Endothelial cell (in vitro differentiated cells): ENCODE measurements at regions not wholly inside any gene's neighbourhood (a gene's known extent, or its start where the extent isn't known, plus 50 kb on each side); places are given as distances from the start of the nearest gene placed in this dataset.

Experiments used
- DNase-seq: peaks from one replicate; pipeline ENCODE4 v3.0.0; 2021; ENCODE audit warnings: low spot score
- H3K27ac Mint-ChIP-seq: one replicate; pipeline ENCODE4 v1.8.0; 2021; ENCODE audit warnings: mixed read lengths, inconsistent platforms; ENCODE audit not compliant: unreplicated experiment
- H3K27me3 Mint-ChIP-seq: one replicate; pipeline ENCODE4 v1.8.0; 2021; ENCODE audit warnings: mild to moderate bottlenecking, moderate library complexity, mixed read lengths, inconsistent platforms; ENCODE audit not compliant: unreplicated experiment
- H3K36me3 Mint-ChIP-seq: one replicate; pipeline ENCODE4 v1.8.0; 2021; ENCODE audit warnings: mild to moderate bottlenecking, low read depth, mixed read lengths, inconsistent platforms; ENCODE audit not compliant: unreplicated experiment
- H3K4me1 Mint-ChIP-seq: one replicate; pipeline ENCODE4 v1.8.0; 2021; ENCODE audit warnings: mild to moderate bottlenecking, mixed read lengths, inconsistent platforms; ENCODE audit not compliant: unreplicated experiment
- H3K4me3 Mint-ChIP-seq: one replicate; pipeline ENCODE4 v1.8.0; 2021; ENCODE audit warnings: mild to moderate bottlenecking, mixed read lengths, inconsistent platforms; ENCODE audit not compliant: unreplicated experiment
- H3K9me3 Mint-ChIP-seq: one replicate; pipeline ENCODE4 v1.8.0; 2021; ENCODE audit warnings: mixed read lengths, inconsistent platforms; ENCODE audit not compliant: unreplicated experiment
- TF ChIP-seq, protein P1 (sequence below): fragments of 200-600 bp; sonication (generic); IDR thresholded peaks from one replicate; pipeline ENCODE4 v1.5.0; 2021; ENCODE audit warnings: antibody characterized with exemption; ENCODE audit not compliant: unreplicated experiment

DNA sequence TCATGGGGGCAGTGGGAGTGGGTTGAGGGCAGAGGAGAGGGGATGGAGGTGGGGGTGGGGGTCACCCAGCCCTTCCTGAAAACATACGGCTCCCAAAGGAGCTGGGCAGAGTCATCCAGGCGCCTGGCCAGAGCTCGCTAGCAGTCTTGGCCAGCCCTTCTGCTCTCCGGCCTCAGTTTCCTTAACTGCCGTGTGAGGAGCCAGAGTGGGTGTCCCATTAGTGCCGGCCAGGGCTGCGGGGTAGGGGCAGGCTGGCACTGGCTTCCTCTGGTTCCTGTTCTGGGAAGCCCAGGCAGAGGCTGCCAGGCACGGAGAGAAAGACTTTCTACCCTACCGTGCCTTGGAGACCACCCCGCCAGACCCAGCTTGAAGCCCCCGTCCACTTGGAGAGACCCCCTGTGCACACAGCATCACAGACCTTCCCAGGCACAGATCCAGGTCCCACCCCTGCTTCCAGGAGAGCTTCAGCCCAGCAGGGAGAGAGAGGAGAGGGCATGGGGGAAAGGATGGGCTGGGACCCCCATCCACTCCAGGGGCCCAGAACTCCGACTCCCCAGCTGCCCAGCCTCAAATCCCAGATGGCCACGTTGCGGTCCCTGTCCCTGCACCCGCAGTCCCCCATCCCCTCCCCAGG, 93.3 kb downstream of the RFLNA start:
- H3K36me3 Mint-ChIP-seq, result peaks cover 4% of the 10 kb centered on the region
- peaks cover 18% of the 10 kb centered on the region for H3K4me1 Mint-ChIP-seq
- peaks cover 17% of the 10 kb centered on the region for H3K27me3 Mint-ChIP-seq
- no peak overlapping the region for H3K27ac Mint-ChIP-seq
- H3K4me3 Mint-ChIP-seq, result no peak overlapping the region
- no peak for DNase-seq
- no peaks in the 10 kb centered on the region for H3K9me3 Mint-ChIP-seq
- TF ChIP-seq, protein P1, sequence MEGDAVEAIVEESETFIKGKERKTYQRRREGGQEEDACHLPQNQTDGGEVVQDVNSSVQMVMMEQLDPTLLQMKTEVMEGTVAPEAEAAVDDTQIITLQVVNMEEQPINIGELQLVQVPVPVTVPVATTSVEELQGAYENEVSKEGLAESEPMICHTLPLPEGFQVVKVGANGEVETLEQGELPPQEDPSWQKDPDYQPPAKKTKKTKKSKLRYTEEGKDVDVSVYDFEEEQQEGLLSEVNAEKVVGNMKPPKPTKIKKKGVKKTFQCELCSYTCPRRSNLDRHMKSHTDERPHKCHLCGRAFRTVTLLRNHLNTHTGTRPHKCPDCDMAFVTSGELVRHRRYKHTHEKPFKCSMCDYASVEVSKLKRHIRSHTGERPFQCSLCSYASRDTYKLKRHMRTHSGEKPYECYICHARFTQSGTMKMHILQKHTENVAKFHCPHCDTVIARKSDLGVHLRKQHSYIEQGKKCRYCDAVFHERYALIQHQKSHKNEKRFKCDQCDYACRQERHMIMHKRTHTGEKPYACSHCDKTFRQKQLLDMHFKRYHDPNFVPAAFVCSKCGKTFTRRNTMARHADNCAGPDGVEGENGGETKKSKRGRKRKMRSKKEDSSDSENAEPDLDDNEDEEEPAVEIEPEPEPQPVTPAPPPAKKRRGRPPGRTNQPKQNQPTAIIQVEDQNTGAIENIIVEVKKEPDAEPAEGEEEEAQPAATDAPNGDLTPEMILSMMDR, result no peak

DNA sequence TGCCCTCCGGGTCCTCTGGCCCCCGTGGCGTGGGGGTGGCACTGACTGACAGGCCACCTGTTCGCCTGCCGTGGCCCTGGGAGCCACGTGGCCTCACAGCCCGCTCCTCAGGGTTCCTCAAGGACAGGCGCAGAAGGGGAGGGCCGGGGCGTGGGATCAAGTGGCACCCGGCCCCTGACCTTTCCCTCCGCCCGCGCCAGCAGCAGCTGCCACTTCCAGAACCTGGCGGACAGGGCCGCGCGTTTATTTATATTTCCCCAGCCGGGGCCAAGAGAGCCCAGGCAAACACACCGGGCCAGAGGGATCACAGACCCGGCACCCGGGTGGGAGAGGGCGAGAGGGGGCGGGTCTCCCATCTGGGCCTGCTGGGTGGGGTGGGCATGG, 92.6 kb downstream of the RFLNA start:
- Mint-ChIP-seq H3K4me3 (no peak overlapping the region), H3K4me1 (peaks cover 18% of the 10 kb centered on the region), H3K27ac (no peak overlapping the region), H3K27me3 (peaks cover 17% of the 10 kb centered on the region), H3K9me3 (no peaks in the 10 kb centered on the region), H3K36me3 (peaks cover 4% of the 10 kb centered on the region)
- TF ChIP-seq, protein P1, result no peak
- no peak for DNase-seq

DNA sequence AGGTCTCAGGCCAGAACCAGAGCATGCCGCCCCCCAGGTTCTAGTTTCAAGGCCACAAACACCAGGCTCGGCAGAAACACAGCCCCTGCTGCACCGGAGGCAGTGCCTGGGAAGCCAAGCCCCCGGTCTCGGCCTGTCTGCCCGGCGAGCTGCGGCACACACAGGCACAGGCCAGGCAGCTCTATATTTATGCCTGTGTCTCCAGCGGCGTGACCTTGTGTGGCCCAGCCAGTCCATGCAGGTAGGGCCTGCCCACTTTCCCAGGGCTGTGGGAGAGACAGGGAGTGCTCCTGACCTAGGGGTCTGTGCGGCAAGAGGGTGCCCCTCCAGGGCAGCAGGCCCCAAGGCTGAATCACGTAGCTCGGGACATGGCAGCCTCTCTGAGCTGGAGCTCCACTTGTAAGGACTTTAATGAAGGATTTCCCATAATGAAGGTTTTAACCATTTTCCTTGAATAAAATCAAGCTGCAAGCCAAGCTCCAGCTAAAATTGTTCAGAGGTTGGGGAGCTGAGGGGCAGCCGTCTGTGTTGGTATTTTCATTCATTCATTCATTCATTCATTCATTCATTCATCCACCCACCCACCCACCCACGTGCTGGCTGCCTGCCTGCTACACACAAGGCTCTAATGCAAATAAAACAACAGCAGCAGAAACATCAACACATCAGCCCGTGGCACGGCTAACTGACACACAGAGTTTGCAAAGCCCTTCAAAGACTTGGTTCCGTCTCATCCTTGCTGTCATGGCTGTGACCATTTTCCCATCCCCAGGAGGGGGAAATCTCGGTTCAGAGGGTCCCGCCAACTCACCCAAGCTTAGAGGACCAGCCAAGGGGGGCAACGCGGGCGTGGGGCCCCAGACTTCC, 92.0 kb downstream of the RFLNA start:
- Mint-ChIP-seq H3K9me3 (no peaks in the 10 kb centered on the region), H3K27me3 (peaks cover 17% of the 10 kb centered on the region), H3K4me3 (no peak overlapping the region), H3K4me1 (peaks cover 22% of the 10 kb centered on the region), H3K27ac (no peak overlapping the region), H3K36me3 (peaks cover 4% of the 10 kb centered on the region)
- TF ChIP-seq, protein P1, result no peak
- DNase-seq, result no peak

DNA sequence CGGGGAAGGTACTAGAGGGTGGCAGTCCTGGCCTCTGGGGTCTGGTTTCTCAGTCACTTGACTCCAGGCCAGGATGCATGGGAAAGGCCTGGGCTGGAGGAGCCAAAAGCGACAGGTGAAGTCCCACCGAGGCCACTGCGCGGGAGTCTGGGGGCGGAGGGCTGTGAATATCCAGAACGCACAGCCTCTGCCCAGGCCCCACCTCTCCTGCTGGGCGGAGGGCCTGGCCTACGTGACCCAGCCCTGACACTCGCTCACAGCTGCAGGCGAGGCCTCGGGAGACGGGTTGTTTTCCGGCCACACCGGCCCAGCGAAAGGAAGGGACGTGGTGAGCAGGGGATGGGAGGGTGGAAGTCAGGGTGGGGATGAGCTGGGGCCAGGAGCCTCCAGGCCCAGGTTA, 91.2 kb downstream of the RFLNA start:
- H3K4me1 Mint-ChIP-seq, result peaks cover 21% of the 10 kb centered on the region
- no peaks in the 10 kb centered on the region for H3K36me3 Mint-ChIP-seq
- H3K9me3 Mint-ChIP-seq, result no peaks in the 10 kb centered on the region
- TF ChIP-seq, protein P1, result no peak
- no peak overlapping the region for H3K4me3 Mint-ChIP-seq
- H3K27ac Mint-ChIP-seq, result no peak overlapping the region
- H3K27me3 Mint-ChIP-seq, result peaks cover 12% of the 10 kb centered on the region
- no peak for DNase-seq
